H1 (cell line): ENCODE measurements at regions not wholly inside any gene's neighbourhood (a gene's known extent, or its start where the extent isn't known, plus 50 kb on each side); places are given as distances from the start of the nearest gene placed in this dataset.

Experiments
- CTCF ChIA-PET: fragments of 300-600 bp; sonication (Branson Sonifier 250); formaldehyde crosslinking; loops from one replicate; lab custom pipeline; 2021; ENCODE audit not compliant: partially characterized antibody; lab: Charles Lee
- POLR2A ChIA-PET: fragments of 300-600 bp; sonication (Branson Sonifier 250); formaldehyde crosslinking; loops from one replicate; lab custom pipeline; 2021; ENCODE audit warnings: inconsistent platforms; ENCODE audit not compliant: partially characterized antibody; lab: Charles Lee
- DNase-seq, 2 experiments: peaks; one replicate each; pipeline versions ENCODE4 v3.0.0 to v3.0.0-alpha.2; 2010 to 2022; ENCODE audit warnings: low spot score in 2 of 2, low read depth in 1 of 2, mixed read lengths in 1 of 2
- FAIRE-seq: peaks from 2 replicates; lab custom pipeline; 2011; peaks lifted over from hg19 to GRCh38; lab: Jason Lieb, UNC
- H2AFZ ChIP-seq: 2 replicates; pipeline ENCODE4 v1.8.1; 2012; ENCODE audit warnings: low read length, inconsistent platforms
- H2AK5ac ChIP-seq: 2 replicates; pipeline ENCODE4 v1.6.1; 2013; ENCODE audit warnings: low read depth, low read length
- H2BK120ac ChIP-seq: replicated peaks from 2 replicates; pipeline ENCODE3; 2013; ENCODE audit warnings: low read depth, low read length, inconsistent platforms
- H2BK12ac ChIP-seq: 2 replicates; pipeline ENCODE4 v1.6.1; 2013; ENCODE audit warnings: low read depth, low read length
- H2BK15ac ChIP-seq: 2 replicates; pipeline ENCODE4 v1.6.1; 2013; ENCODE audit warnings: low read length
- H2BK20ac ChIP-seq: 2 replicates; pipeline ENCODE4 v1.6.1; 2013; ENCODE audit warnings: low read length
- H2BK5ac ChIP-seq: 2 replicates; pipeline ENCODE4 v1.6.1; 2013; ENCODE audit warnings: low read depth, low read length
- H3K14ac ChIP-seq: 2 replicates; pipeline ENCODE4 v1.6.1; 2013; ENCODE audit warnings: inconsistent platforms; ENCODE audit not compliant: insufficient read length
- H3K18ac ChIP-seq: 2 replicates; pipeline ENCODE4 v1.6.1; 2013; ENCODE audit warnings: low read length; ENCODE audit errors: extremely low read depth
- H3K23ac ChIP-seq: 2 replicates; pipeline ENCODE4 v1.6.1; 2013; ENCODE audit warnings: inconsistent platforms; ENCODE audit not compliant: insufficient read length
- H3K23me2 ChIP-seq: 2 replicates; pipeline ENCODE4 v1.6.1; 2013; ENCODE audit warnings: low read depth, low read length
- H3K27ac ChIP-seq: 2 replicates; pipeline ENCODE4 v1.6.1; 2011; ENCODE audit warnings: low read depth, low read length, inconsistent platforms
- H3K27me3 ChIP-seq, 4 experiments: replicated peaks in 1 of 4; 1 replicate in 1 of 4; 2 replicates in 3 of 4; pipeline versions ENCODE4 v1.6.1 to v1.8.1; 2011 to 2013; ENCODE audit warnings: low read length in 3 of 4, mild to moderate bottlenecking in 3 of 4, inconsistent platforms in 2 of 4, mixed read lengths in 2 of 4, moderate library complexity in 1 of 4; ENCODE audit not compliant: control insufficient read depth in 3 of 4, insufficient read depth in 3 of 4; ENCODE audit errors: extremely low read depth in 1 of 4
- H3K36me3 ChIP-seq, 4 experiments: 2 replicates each; pipeline versions ENCODE4 v1.6.1 to v1.8.1; 2011 to 2013; ENCODE audit warnings: mild to moderate bottlenecking in 4 of 4, low read length in 3 of 4, moderate library complexity in 2 of 4, control low read depth in 1 of 4, inconsistent platforms in 1 of 4; ENCODE audit not compliant: insufficient read depth in 4 of 4, control insufficient read depth in 2 of 4
- H3K4ac ChIP-seq: replicated peaks from 2 replicates; pipeline ENCODE3; 2013; ENCODE audit warnings: low read length, low read depth, mixed read lengths, inconsistent platforms; ENCODE audit not compliant: insufficient read length
- H3K4me1 ChIP-seq, 4 experiments: replicated peaks in 1 of 4; 1 replicate in 1 of 4; 2 replicates in 3 of 4; pipeline versions ENCODE4 v1.6.1 to v1.8.1; 2011 to 2013; ENCODE audit warnings: low read length in 3 of 4, inconsistent platforms in 2 of 4, mixed read lengths in 1 of 4; ENCODE audit not compliant: insufficient read depth in 4 of 4, control insufficient read depth in 3 of 4
- H3K4me2 ChIP-seq, 2 experiments: 2 replicates each; pipeline versions ENCODE4 v1.6.1 to v1.8.1; 2011 to 2013; ENCODE audit warnings: low read depth in 2 of 2, low read length in 2 of 2, control low read depth in 1 of 2, inconsistent platforms in 1 of 2, mild to moderate bottlenecking in 1 of 2; ENCODE audit not compliant: insufficient read depth in 1 of 2
- H3K4me3 ChIP-seq, 4 experiments: fragments of 200-600, 300-600 bp in 1 of 4; sonication (generic), shearing (Covaris generic), sonication (Bioruptor Twin) in 1 of 4; 2 replicates each; pipeline versions ENCODE4 v1.5.1 to v1.8.1; 2011 to 2016; ENCODE audit warnings: low read length in 4 of 4, low read depth in 3 of 4, control low read depth in 2 of 4, inconsistent platforms in 2 of 4, mild to moderate bottlenecking in 2 of 4, mixed read lengths in 1 of 4, moderate library complexity in 1 of 4; ENCODE audit not compliant: insufficient read depth in 2 of 4; ENCODE audit errors: extremely low read depth in 1 of 4
- H3K56ac ChIP-seq: replicated peaks from 2 replicates; pipeline ENCODE3; 2013; ENCODE audit warnings: low read depth, mild to moderate bottlenecking, mixed read lengths, low read length, inconsistent platforms; ENCODE audit not compliant: insufficient read length
- H3K79me1 ChIP-seq: 2 replicates; pipeline ENCODE4 v1.6.1; 2013; ENCODE audit warnings: low read depth, low read length, control low read depth
- H3K79me2 ChIP-seq, 2 experiments: 2 replicates each; pipeline versions ENCODE4 v1.6.1 to v1.8.1; 2012 to 2013; ENCODE audit warnings: low read length in 2 of 2, mild to moderate bottlenecking in 2 of 2, inconsistent platforms in 1 of 2; ENCODE audit not compliant: insufficient read depth in 2 of 2, control insufficient read depth in 1 of 2
- H3K9ac ChIP-seq, 4 experiments: replicated peaks in 1 of 4; 1 replicate in 1 of 4; 2 replicates in 3 of 4; pipeline versions ENCODE4 v1.6.1 to v1.8.1; 2011 to 2013; ENCODE audit warnings: low read depth in 3 of 4, low read length in 3 of 4, control low read depth in 2 of 4, mild to moderate bottlenecking in 2 of 4, moderate library complexity in 2 of 4, inconsistent platforms in 1 of 4; ENCODE audit errors: extremely low read depth in 1 of 4
- H3K9me3 ChIP-seq, 2 experiments: 2 replicates each; pipeline versions ENCODE4 v1.6.1 to v1.8.1; 2012 to 2013; ENCODE audit warnings: mild to moderate bottlenecking in 2 of 2, moderate library complexity in 2 of 2, control low read depth in 1 of 2, inconsistent platforms in 1 of 2, low read depth in 1 of 2, low read length in 1 of 2, mixed read lengths in 1 of 2; ENCODE audit not compliant: insufficient read depth in 2 of 2
- H4K20me1 ChIP-seq, 2 experiments: replicated peaks in 1 of 2; 2 replicates each; pipeline versions ENCODE3 to v1.8.1; 2011 to 2013; ENCODE audit warnings: inconsistent platforms in 2 of 2, low read length in 2 of 2, mild to moderate bottlenecking in 1 of 2; ENCODE audit not compliant: insufficient read depth in 2 of 2, control insufficient read depth in 1 of 2
- H4K5ac ChIP-seq: 2 replicates; pipeline ENCODE4 v1.6.1; 2013; ENCODE audit warnings: low read length, low read depth, mixed read lengths, inconsistent platforms; ENCODE audit not compliant: insufficient read length
- H4K8ac ChIP-seq: 2 replicates; pipeline ENCODE4 v1.8.0; 2013; ENCODE audit warnings: mild to moderate bottlenecking, moderate library complexity, low read length, inconsistent platforms; ENCODE audit not compliant: insufficient read depth; ENCODE audit errors: extremely low read depth
- H4K91ac ChIP-seq: replicated peaks from 2 replicates; pipeline ENCODE3; 2013; ENCODE audit warnings: low read length, mixed read lengths, inconsistent platforms; ENCODE audit not compliant: insufficient read length
- BCL11A ChIP-seq, 2 experiments: IDR thresholded peaks; one replicate each; pipeline ENCODE4 v1.6.1; 2011; ENCODE audit warnings: low read depth in 2 of 2, low read length in 2 of 2, mild to moderate bottlenecking in 2 of 2
- CBX5 ChIP-seq: fragments of 300-800, 300-1000 bp; sonication (generic); IDR thresholded peaks from 2 replicates; pipeline ENCODE4 v1.7.1; 2016; ENCODE audit warnings: antibody characterized with exemption, low read length, low read depth
- FOSL1 ChIP-seq: IDR thresholded peaks from 2 replicates; pipeline ENCODE4 v1.6.1; 2011; ENCODE audit warnings: mild to moderate bottlenecking, low read depth, low read length, moderate library complexity; ENCODE audit not compliant: insufficient read depth
- JUN ChIP-seq: IDR thresholded peaks from 2 replicates; pipeline ENCODE4 v1.6.1; 2011; ENCODE audit warnings: low read depth, mild to moderate bottlenecking, improper control_type of control experiment, low read length
- PHF8 ChIP-seq: fragments of 200-600 bp; sonication (generic); conservative IDR thresholded peaks from 2 replicates; pipeline ENCODE4 v1.7.1; 2012; ENCODE audit warnings: low read depth, mild to moderate bottlenecking, inconsistent platforms, low read length, moderate library complexity
- SP1 ChIP-seq: IDR thresholded peaks from 2 replicates; pipeline ENCODE4 v1.6.1; 2011; ENCODE audit warnings: low read depth, low read length
- SRF ChIP-seq: IDR thresholded peaks from 2 replicates; pipeline ENCODE4 v1.6.1; 2011; ENCODE audit warnings: mild to moderate bottlenecking, low read depth, low read length, moderate library complexity
- TEAD4 ChIP-seq: IDR thresholded peaks from 2 replicates; pipeline ENCODE4 v1.6.1; 2012; ENCODE audit warnings: low read depth, low read length, inconsistent platforms, mixed read lengths
- WGBS, 2 experiments: shearing (Covaris generic) in 1 of 2; methylation state at CpG; one replicate each; pipeline versions ENCODE4 v1.1.6 to v1.1.7; 2013 to 2015; ENCODE audit warnings: low lambda C conversion rate in 2 of 2, mixed read lengths in 2 of 2, inconsistent platforms in 1 of 2, low coverage in 1 of 2, missing lambda C conversion rate in 1 of 2; ENCODE audit not compliant: insufficient replicate concordance in 2 of 2, insufficient coverage in 1 of 2, insufficient read length in 1 of 2; ENCODE audit errors: extremely low coverage in 1 of 2, missing lambda C conversion rate in 1 of 2; 5-methylcytosine and 5-hydroxymethylcytosine counted together
- TF ChIP-seq, protein P1 (sequence below), 3 experiments: IDR thresholded peaks; 1 replicate in 2 of 3; 2 replicates in 1 of 3; pipeline versions ENCODE4 v1.5.1 to v1.6.1; 2011; ENCODE audit warnings: low read length in 3 of 3, mild to moderate bottlenecking in 3 of 3, inconsistent platforms in 2 of 3, low read depth in 1 of 3, moderate library complexity in 1 of 3; ENCODE audit not compliant: insufficient read depth in 1 of 3; ENCODE audit errors: control extremely low read depth in 1 of 3
- TF ChIP-seq, protein P2 (sequence below): IDR thresholded peaks from 2 replicates; pipeline ENCODE4 v1.6.1; 2011; ENCODE audit warnings: low read length, improper control_type of control experiment

DNA sequence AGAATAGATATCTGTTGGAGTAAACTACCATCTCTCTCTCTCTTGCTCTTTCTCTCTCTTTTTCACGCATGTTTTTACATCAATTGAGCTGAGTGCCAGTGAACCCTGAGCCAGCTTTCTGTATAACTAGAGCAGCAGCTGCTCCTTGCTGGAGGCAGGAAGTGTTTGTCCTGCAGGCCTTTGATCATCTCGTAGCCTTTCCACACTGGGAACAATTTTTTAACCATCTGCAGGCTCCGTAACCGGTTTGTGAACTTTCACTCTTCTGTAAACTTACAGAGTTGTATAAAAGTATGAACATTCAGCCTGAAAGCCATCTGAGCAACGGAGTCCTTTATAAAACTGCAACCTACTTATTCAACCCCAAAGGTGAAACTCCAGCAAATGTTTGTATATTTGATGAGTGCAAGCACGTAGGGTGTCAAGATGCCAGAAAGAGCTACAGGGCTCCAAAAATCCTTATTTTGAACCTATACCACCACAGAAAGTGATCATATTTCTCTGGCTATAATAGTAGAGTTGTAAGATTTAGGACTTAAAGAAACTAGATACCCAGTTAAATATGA lies 162.8 kb upstream of the NFE2L3 start:
- Histone ChIP-seq H3K23ac (no peak overlapping the region), H3K23me2 (no peaks in the 10 kb centered on the region), H3K4me3 (no peak overlapping the region), H3K27ac (no peak overlapping the region), H3K4ac (no peak overlapping the region), H2BK20ac (no peak overlapping the region), H2AK5ac (no peak overlapping the region), H3K9me3 (no peaks in the 10 kb centered on the region), H3K4me2 (no peak overlapping the region), H3K56ac (no peak overlapping the region), H3K14ac (no peak overlapping the region), H4K5ac (no peak overlapping the region), H4K8ac (no peak overlapping the region), H2BK120ac (no peak overlapping the region), H3K18ac (no peak overlapping the region), H3K79me1 (no peaks in the 10 kb centered on the region), H2BK5ac (no peak overlapping the region), H3K4me1 (no peaks in the 10 kb centered on the region), H2BK12ac (no peak overlapping the region), H4K20me1 (no peaks in the 10 kb centered on the region), H2AFZ (no peak overlapping the region), H3K36me3 (no peaks in the 10 kb centered on the region), H4K91ac (no peak overlapping the region), H3K79me2 (no peaks in the 10 kb centered on the region), H2BK15ac (no peak overlapping the region), H3K9ac (no peak overlapping the region), H3K27me3 (no peaks in the 10 kb centered on the region)
- FAIRE-seq = no peak
- no peak for DNase-seq
- POLR2A ChIA-PET = interaction anchor here (0.8 kb wide), 1 partner anchor 211 kb away, joined by 3 read pairs; the partner anchor contains the start of gene HNRNPA2B1
- WGBS, 2 experiments = 84% methylated on average over 6 of the region's 6 CpGs; no CpG with 5 or more reads in 1 of the 2 experiments
- CTCF ChIA-PET = interaction anchor here (0.6 to 2.1 kb wide), 8 partner anchors 9 to 599 kb away, joined by 3 to 9 read pairs (median 4); no protein-coding TSS in a partner anchor
- TF ChIP-seq, protein P1, sequence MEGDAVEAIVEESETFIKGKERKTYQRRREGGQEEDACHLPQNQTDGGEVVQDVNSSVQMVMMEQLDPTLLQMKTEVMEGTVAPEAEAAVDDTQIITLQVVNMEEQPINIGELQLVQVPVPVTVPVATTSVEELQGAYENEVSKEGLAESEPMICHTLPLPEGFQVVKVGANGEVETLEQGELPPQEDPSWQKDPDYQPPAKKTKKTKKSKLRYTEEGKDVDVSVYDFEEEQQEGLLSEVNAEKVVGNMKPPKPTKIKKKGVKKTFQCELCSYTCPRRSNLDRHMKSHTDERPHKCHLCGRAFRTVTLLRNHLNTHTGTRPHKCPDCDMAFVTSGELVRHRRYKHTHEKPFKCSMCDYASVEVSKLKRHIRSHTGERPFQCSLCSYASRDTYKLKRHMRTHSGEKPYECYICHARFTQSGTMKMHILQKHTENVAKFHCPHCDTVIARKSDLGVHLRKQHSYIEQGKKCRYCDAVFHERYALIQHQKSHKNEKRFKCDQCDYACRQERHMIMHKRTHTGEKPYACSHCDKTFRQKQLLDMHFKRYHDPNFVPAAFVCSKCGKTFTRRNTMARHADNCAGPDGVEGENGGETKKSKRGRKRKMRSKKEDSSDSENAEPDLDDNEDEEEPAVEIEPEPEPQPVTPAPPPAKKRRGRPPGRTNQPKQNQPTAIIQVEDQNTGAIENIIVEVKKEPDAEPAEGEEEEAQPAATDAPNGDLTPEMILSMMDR (IDR thresholded peaks at IDR 0.05; ENCODE audit: control extremely low read depth in 1 of 3, insufficient read depth in 1 of 3, low read depth in 1 of 3, low read length in 3 of 3) = no peak
- no peak for TF ChIP-seq JUN
- TF ChIP-seq CBX5 = no peak
- no peak for TF ChIP-seq BCL11A (IDR thresholded peaks at IDR 0.05; ENCODE audit: low read depth in 2 of 2, low read length in 2 of 2)
- TF ChIP-seq, protein P2, sequence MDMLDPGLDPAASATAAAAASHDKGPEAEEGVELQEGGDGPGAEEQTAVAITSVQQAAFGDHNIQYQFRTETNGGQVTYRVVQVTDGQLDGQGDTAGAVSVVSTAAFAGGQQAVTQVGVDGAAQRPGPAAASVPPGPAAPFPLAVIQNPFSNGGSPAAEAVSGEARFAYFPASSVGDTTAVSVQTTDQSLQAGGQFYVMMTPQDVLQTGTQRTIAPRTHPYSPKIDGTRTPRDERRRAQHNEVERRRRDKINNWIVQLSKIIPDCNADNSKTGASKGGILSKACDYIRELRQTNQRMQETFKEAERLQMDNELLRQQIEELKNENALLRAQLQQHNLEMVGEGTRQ = no peak
- no peak for TF ChIP-seq SRF
- TF ChIP-seq TEAD4 = no peak
- TF ChIP-seq SP1 = no peak
- no peak for TF ChIP-seq PHF8
- TF ChIP-seq FOSL1 = no peak
